HG03565 (cell line): ENCODE measurements at regions not wholly inside any gene's neighbourhood (a gene's known extent, or its start where the extent isn't known, plus 50 kb on each side); places are given as distances from the start of the nearest gene placed in this dataset.

Source experiments
- ATAC-seq: cut with Tn5 transposase; IDR thresholded peaks from one replicate; pipeline ENCODE4 v1.9.1; 2021; ENCODE audit warnings: mild to moderate bottlenecking, moderate library complexity; ENCODE audit not compliant: unreplicated experiment

DNA sequence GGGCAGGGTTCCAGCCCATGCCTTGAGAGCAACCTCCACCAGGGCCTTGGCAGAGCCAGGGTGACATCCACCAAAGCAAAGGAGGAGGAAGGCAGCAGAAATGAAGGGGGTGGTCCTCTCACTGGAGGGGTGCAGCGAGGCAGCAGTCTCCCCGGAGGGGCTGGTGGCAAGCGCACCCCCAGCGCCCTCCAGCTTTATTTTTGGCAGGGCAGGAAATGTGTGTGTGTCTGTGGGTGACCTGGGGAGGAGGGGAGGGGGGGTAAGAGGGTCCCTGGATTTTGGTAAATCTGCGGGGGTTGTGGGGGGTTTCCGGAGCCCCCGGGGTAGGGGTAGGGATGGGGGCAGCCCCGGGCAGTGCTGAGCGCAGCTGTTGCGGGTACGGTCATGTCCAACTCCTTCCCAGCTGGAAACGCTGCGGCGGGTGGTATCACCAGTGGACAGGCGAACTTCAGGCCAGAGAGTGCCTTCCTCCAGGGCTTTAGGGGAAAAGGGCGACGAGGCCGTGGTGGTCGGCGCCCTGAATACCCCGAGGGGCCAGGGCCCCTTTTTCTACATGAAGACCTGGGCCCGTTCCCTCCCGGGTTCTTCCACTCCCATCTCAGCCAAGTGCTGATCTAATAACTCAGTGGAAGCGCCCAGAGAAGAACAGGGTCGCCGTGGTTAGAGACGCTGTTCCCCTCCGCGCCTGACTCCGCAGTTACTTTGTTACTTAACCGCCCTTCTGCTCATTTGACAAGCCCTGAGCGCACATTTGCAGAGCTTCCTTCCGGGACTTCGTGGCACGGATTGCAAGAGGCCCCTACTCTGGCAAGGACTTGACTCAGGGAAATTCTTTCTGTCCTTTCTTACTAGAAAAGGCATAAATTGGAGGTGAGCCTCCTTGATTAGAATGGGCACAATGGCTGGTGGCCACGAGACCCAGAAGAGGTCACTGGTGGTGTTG lies 55.2 kb downstream of the FOS start:
- no peak for ATAC-seq

DNA sequence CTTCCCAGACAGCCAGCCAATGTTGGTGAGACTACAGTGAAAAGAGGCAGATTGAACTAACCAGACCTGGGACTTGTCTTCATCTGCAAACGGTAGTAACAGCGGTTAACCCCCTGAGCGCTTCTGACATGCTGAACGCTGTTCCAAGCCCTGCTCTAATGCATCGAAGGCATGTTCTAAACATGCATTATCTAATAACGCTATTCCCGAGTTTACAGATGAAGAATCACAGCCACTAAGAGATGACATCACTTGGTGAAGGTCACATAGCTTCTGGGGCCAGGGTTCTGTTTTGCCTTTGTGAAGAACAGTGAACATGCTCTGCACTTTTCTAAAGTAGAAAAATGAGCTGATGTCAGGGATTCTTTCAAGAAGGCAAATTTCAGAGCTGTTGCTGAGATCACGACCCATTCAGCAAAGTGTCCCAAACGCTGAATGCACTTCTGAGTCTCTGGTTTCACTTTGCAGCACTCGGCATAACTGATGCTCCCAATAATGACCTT lies 56.0 kb downstream of the FOS start:
- ATAC-seq = no peak

DNA sequence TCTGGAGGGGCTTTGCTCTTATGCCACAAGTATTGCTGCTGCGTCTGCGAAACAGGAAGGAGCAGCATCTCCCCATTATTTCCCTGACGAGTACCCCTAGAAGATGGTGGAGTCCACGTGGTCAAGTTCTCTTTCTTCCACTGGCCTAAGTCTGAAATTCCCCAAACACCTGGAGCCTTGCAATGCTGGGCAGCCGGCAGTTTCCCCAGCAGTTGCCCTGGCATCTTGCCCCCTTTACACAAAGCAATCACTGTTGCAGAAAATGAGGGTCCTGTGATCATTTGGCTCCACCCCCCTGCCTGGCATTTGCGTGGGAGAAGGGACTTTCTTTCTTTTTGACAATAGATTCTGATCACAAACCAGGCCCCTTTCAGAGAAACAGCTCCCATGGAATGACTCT lies 56.9 kb downstream of the FOS start:
- ATAC-seq = no peak

DNA sequence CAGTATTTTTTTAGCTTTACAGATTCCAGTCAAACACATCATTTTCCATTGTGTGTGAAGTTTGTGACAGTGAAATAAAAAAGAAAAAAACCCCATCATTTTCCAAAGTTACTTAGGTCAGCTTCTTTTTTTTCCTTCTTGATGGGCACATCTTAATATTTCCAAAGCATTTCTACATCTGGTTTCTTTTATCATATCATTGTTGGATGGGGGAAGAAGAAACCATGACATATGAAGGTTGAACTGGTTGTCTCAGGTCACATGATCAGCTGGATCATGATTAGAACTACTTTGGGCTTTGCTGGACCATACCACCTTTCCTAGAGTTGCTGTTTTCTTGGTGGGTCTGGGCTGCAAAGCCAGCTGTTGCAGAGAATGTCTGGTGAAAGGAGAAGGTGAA lies 59.8 kb downstream of the FOS start:
- ATAC-seq = no peak

DNA sequence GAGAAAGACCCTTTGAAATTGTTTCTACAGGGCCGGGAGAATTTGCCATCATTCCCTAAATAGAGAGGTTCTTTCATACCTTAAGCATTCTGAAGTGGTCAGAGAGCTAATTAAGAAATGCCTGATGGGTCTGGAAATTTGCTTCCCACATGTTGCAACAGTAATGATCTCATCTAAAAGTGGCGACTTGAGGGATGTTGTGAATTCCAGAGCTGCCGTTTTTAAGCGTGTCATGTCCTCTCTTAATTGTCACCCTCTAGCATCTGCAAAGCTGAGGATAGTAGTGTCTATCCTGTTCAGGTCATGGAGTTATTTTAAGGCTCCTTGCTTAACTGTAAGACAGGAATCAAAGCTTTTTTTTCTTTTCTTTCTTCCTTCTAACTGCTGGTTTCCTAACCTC lies 60.4 kb downstream of the FOS start:
- ATAC-seq = no peak

DNA sequence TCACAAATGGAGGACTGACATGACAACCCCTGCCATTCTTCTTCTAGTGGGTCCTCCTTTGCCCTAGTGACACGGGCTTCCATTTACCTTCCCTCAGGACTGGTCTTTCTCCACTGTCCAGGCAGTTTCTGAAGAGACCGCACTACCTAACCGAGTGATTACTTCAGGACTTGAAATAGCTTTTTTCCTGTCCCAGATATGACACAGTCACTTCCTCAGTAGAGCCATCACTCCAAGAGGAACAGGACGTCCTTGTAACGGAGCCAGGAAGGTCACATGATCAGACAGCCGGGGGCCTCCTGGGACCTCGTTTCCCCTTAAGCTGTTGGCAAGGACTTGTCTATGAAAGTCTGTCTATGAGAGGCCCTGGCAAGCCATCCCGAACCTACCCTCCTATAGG lies 62.3 kb downstream of the FOS start:
- no peak for ATAC-seq

DNA sequence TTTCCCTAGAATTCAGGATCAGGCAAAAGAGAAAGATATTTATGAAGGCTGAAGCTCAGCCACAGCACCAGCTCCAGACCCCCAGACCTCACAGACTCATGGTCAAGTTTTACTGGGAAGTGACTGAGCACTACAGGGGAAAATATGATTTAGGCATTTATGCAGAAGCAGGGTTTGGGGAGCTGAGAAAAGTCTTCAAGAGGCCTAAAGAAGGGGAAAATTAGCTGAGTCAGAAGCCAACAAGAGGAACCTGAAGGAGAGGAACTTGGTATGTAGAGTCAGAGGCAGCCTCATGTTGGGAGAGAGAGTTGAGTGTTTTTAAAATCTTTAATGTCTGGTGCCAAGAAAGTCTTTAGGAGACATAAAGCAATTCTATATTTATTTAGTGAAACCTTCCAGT lies 63.0 kb downstream of the FOS start:
- no peak for ATAC-seq

DNA sequence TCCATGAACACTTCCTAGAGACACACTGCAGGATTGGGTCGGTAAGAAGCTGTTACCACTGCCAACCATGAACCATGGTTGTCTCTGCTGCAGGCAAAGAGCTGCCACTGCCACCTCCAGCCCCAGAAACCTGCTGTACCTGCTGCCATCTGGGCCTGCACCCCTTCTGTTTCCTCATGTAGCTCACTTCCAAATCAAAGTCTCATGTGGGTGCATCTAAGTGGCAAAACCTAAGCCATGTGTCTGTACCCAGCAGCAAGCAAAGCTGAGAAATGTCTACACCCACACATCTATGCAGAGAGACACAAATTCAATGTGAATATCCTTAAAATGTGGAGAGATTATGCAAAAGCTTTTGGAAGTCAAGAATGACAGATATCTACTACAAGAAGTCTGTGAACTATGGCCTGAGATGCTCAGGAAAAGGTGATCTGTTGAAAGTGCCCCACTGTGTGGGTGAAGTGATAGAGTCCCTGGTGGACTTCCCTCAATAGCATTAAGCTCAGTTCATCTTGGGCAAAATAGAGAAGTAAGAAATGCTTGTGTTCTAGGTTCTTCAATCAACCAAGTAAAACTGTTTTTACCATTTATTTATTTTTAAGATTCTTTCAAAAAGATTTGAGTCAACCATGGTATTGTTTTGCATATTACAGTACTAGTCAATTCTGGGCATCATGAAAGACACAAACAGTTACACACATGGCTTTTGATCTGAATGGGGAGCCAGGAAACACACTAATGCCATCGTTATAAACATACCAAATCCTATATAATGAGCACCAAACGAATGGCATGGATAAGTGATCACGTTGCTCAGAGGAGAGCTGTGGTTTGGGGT lies 64.4 kb downstream of the FOS start:
- peak; percentile 53 for ATAC-seq

DNA sequence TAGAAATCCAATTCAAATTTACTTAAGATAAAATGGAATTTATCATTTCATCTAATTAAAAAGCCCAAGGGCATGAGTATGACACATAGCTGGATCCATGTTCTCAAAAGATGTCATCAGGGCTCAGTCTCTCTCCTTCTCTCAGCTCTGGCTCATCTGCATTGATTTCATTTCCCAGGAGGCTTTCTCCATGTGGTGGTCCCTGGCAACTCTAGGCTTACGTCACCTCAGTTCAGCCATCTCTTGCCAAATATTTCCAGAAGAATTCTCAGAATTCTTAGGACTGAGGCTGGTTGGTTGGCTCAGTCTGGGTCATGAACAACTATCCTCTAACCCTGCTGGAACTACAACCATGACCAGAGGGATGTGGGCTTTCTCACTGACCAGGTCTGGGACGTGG lies 65.3 kb downstream of the FOS start:
- no peak for ATAC-seq

DNA sequence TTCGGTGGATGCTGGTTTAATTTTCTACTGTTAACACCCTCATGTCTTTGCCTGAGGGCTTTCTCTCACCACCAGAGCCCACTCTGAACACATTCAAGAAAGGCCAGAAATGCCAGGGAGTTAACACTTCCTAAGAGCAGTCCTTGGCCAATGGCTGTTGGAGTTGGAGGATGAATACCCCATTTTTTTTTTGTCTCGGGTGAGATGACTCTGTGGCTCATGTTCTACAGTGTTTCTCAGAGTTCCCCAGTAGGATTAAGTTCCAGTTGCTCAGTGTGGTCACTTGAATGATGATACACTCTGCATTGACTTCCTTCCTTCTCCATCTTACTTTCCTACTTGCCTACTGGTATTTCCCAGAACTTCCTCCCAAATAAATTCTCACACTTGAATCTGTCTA lies 65.8 kb downstream of the FOS start:
- no peak for ATAC-seq

DNA sequence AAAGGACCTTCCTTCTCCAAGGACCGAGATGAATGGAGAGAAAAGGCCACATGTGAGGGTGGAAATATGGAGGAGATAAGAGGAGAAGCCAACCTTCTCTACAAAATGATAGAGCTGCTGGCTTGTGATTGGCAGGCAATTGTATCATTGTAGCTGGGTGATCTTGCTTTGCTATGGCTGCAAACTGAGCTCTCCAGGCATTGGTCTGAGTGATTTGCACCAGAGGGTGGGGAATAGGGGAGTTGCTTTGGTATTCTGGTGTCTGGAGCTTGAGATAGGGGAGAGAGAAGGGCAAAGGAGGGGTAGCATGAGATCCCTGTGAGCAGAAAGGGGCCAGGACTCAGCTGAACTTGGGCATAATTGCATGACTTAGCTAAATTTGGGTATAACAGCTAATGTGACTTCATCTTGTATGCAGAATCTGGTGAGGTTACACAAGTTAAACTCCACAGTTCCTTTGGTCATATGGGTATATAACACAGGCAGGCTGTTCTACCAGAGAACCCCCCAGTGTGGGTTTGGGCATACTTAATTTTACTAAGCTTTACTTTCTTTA lies 72.0 kb downstream of the FOS start:
- no peak for ATAC-seq

DNA sequence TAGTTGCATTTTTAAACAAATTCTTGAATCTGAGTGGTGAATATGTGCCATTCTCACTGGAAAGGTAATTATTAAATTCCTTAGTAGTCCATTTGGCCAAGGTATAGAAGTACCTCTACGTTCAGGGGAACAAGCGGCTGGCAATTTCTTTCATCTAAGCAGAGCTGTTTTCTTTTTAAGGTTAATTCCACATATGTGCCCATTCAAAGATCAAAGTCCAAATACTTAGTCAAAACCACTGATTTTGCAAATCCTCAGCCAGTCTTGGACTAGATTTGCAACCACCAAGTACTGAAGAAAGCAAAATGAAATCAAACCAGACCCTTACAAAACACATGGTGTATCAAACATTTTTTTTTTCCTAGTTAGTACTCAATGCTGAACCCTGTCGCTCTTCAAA lies 68.7 kb upstream of the JDP2 start:
- ATAC-seq = no peak

DNA sequence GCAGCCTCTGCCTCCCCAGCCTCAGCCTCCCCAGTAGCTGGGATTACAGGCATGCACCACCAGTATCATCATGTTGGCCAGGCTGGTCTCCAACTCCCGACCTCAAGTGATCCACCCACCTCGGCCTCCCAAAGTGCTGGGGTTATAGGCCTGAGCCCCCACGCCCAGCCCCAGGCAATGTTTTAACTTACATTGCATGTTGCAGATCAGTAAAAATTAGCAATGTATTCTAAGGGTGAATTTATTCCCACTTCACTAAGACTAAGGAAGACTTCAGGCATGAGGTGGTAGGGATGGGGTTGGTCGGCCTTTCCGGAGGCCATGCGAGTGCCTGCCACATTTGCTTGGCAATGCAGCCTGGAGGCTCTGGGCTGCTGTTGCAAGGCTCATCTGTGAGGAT lies 66.8 kb upstream of the JDP2 start:
- no peak for ATAC-seq

DNA sequence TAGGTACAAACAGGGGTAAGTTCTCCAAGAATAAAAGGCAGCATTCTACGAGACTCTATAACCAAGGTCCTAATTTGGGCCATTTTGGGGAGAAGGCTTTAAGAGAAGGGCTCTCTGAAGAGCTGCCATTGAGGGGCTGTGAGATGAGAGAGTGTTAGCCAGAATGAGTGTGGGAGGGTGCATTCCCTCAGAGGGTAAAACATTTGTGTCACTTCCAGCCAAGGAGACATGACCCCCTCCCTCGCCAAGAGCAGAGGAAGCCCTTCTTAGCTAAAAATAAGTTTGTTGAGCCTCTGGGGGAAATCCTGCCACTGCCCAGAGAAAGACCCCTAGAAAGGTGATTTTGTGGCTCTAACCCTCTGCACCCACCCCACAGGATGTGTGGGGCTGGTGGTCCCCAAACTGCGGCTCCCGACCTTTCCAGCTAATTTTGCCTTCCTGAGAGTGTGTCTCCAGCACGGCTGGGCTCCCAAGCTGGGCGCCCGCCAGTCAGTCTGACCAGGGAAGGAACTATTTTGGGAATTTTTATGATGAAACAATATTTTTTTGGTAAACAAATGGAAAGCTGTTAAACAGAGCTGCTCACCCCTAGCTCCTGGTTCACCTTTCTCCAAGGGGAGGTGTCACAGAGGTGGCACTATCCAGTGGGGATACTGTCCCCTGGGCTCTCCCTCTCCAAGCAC lies 65.9 kb upstream of the JDP2 start:
- no peak for ATAC-seq

DNA sequence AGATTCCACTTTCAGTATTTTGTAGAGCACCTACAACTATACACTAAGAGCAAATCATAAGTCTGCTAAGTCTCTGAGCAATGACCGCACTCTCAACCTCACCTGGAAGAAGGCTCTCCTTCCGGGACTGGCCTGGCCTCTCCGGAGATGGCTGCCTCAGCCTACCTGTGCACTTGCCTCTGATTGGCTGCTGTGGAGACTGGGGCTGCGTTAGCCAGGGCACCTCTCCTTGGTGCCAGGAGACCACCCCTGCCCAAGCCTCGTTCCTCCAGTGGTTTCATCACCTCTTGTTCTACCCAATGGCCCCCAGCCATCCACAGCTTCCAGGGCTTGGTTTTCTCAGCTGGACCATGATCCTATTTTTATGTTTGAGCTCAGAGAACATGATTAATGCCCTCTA lies 64.7 kb upstream of the JDP2 start:
- ATAC-seq = no peak

DNA sequence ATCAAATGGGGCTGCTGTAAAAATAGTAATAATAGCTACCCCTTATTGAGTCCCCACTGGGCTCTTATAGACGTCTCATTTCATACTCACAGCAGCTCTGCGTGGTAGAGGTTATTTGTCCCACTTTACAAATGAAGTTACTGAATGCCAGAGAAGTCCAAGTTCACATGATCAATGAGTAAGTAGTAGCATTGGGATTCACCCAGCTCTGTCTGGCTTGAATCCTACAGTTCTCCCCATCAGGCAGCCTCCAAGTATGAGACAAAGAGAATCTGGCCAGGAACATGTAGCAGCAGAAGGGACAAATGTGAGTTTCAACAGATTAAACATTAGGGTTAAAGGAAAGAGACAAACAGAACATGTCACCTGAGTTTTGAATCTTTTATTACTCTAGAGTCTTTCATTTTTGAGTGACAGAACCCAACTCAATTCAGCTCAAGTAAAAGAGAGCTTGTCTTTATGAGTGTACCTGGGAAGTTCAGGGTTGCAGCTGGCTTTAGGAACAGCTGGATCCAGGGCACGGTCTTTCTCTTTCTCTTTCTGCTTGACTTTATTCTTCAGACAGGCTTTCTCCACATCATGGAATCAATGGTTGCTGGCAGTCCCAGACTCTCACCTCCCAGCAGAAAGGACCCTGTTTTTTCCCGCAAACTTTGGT lies 64.1 kb upstream of the JDP2 start:
- no peak for ATAC-seq

DNA sequence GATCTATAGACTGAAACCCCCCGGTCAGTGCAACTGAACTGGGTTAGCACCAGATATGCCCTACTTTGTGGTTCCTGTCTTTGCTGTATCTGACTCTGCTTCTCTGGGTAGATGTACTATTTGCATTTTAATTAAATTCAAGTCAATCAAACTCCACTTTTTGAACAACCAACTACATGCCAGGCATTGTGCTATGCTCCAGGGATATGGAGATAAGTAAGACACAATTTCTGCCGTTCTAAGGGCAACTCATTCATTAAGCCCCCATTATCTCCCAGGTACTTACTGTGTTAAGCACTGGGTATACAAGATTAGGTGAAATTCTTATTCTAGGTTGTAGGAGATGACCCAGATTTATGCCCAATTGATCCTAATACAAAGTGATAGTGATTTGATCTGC lies 62.7 kb upstream of the JDP2 start:
- no peak for ATAC-seq

DNA sequence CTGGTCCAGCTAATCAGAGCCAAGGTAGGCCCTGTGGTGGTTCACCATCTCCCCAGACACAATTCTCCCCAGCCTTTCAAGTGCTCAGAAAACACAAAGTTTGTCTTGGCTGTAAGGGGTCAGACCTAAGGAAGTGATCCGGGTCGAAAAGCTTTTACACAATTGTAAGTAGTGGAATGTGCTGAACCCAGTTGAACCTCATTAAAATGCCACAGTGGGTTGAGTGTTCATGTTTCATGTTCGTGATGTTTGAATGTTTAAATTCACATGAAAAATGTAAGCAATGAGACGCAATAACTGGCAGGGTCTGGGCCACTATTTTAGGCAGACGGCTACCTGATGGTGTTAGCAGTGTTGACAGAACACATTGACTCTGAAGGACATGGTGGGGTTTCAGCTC lies 60.9 kb upstream of the JDP2 start:
- no peak for ATAC-seq

DNA sequence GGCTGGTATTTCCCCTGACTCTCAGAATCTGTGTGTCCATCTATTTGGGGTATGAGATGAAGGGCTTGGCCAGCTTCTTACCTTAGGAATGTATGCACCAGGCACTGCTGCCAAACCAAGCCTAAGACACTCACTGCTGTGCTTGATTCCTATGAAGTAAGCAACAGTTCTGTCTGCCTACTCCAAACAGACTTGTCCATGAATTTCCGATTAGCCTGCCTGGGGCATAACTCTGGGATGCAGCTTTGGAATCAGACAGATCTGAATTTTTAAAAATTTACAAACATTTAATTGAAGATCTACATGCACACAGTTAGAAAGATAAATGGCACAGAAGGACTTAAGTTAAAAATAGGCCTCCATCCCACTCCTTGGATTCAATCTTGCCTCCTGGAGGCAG lies 59.5 kb upstream of the JDP2 start:
- no peak for ATAC-seq

DNA sequence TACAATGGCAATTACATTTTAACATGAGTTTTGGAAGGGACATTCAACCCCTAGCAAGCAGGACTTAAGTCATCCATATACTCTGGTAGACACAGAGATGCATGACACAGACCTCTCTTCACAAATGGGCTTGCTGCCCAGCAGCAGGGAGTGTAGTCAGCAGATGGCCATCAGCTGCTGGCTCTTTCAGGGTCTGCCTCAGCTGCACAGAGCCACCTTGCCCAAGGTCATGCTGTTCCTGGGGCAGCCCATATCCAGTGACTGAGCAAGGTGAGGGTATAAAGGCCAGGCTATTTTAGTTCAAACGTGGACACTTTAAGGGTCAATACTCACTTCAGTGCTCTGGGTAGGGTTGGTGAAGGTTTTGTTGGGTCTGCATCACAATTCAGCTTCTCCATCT lies 58.3 kb upstream of the JDP2 start:
- no peak for ATAC-seq
